HG02798 (cell line): ENCODE measurements at regions not wholly inside any gene's neighbourhood (a gene's known extent, or its start where the extent isn't known, plus 50 kb on each side); places are given as distances from the start of the nearest gene placed in this dataset.

Experiments used
- ATAC-seq: cut with Tn5 transposase; IDR thresholded peaks from one replicate; pipeline ENCODE4 v1.9.1; 2021; ENCODE audit warnings: mild to moderate bottlenecking; ENCODE audit not compliant: unreplicated experiment, poor library complexity

DNA sequence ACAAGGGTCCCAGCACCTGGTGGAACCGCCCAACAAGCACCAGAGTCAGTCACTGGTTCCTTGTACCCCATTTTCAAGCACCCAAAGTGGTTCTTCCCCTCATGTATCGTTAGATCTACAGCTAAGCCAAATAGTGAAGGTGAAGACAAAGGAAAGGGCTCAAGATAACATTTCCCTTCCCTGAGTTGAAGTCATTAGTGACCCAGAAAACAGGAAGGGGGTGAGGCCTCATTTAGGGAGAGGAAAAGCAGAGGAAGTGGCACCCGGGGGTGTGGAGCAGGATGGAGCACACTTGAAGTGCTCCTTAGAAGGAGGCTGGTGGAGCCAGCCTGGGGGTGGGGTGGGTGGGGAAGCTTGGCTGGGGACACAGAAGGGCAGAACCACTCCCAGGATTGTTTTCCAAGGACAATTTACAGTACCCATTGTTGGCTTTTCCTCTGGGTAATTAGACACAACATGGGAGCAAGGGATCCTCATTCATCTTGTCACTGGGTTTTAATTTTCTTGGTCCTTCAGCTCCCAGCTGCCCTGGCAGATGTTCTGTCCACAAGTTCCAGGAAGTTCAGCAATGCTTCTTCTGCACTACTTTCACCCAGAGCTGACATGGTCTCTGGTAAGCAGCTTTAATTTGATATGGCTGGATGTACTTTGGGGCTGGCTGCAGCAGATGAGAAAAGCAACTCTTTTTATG lies 73.3 kb upstream of the CD93 start:
- no peak for ATAC-seq

DNA sequence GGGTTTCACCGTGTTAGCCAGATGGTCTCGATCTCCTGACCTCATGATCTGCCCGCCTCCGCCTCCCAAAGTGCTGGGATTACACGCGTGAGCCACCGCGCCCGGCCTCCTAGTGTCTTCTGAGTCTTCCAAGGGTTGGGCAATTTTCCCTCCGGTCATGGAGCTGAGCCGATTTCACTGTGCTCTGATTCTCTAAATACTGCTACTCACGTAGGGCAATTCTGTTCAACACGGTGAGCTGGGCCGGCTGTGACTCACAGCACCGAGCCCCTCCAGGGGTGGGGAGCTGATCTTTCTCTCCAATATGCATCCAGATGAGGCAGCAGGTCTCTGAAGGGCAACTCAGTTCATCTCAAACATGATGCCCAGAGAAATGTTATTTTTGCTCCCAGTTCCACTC lies 71.6 kb upstream of the CD93 start:
- ATAC-seq: no peak

DNA sequence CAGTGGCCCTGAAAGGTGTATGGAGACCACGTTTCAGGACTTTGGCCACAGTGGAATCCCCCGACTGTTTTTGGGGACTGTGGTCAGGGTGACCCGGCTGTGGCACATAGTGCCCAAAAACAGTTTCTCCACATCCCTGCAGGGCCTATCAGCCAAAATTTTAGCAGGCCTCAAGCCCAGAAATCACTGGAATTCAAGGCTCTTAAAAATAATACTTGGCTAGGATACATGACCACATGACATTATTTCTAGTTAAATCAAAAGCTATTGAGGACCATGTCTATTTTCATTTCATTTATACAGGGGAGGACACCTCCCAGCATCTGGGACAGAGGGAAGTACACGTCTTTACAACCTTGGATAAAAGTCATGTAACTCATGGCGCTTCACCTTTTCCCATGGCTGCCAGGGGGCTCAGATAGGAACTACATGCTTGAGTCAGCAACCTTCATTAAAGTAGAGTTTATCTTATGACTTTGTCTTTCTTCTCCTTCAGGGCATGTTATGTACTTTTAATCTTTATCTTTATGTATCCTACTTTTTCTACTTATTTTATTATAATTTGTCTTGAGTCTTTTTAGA lies 70.8 kb upstream of the CD93 start:
- no peak for ATAC-seq

DNA sequence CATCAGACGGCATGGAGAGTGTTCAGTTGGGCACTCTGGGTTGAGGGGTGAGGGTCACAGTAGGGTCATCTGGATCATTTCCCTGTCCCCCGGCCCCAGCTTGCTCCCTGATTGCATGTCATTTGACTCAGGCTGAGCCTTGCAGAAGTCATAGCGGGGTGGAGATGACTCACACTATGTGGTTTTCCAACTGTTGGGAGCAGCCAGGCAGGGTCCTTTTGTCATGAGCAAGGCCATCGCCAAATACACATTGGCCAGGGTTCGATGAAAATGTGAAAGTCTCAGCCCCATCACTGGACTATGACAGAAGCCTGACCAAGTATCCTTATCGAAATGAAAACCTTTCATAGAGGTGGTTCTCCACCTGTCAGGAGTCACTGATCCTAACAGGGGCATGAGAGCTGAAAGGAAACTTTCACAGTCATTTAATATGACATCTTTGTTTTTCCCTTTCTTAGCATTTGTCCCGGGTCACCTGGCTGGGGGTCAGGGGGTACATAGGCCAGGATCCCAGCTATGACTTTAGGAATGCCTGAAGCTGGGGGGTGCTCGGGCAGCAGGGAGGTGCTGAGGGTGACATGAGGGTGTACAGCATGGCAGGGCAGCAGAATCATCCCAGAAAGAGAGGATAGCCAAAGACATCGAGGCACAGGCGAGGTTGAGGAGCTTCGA lies 70.2 kb upstream of the CD93 start:
- ATAC-seq: no peak

DNA sequence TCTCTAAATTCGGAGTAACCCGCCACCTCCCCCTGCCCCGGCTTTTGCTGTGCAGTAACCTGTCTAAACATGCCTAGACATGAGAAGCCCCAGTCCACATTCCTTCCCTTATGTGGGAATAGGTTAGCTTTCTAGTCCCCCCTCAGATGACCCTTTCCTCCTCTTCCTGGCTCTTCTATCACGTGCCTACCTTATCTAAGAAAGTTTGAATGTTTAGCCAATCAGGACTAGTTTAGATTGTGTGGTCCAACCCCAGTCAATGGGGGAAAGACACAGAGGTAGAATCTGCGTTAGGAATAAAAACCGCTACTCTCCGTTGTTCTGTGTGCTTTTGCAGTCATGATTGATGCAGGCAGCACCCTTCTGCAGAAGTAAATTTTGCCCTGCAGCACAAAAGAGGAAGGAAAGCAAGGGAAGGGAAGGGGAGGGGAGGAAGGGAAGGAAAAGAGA lies 69.0 kb upstream of the CD93 start:
- no peak for ATAC-seq

DNA sequence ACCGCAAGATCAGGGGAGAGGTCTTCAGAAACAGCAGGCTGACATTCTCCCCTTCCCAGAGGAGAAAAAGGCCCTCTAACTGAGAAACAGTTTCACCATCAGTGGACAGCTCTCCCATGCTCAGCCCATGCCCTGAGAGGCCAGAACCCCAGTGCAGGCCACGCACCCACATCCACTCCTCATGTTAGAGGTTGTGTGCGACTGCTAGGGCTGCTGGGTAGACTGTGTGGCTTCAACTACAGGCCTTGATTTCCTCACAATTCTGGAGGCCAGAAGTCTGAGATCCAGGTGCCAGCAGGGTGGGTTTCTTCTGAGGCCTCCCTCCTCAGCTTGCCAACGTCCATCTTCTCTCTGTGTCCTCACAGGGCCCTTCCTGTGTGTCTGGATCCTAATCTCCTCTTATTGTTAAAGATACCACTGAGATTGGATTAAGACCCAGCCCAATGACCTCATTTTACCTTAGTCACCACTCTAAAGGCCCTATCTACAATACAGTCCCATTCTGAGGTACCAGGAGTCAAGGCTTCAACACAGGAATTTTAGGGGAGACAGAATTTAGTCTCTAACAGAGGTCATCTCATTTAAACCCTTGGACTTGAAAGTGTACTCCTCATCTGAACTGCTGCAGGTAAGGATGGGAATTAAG lies 67.7 kb upstream of the CD93 start:
- ATAC-seq: no peak

DNA sequence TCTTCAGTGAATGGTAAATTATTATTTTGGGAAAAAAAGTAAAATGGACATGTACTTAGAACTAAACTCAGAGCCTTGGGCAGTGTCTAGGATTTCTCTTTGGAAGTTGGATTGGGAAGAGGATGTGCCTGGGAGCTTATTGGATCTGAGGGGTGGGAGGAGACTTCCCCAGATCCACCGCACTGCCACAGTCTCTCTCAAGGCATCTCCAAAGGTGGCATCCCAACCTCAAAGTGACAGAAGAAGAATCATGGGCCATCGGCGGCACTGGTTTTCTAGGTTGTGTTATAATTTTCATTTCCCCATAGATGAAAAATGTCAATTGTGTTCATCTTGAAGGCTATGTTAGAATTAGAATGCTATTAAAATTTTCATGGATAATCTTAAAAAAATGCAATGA lies 66.8 kb upstream of the CD93 start:
- no peak for ATAC-seq

DNA sequence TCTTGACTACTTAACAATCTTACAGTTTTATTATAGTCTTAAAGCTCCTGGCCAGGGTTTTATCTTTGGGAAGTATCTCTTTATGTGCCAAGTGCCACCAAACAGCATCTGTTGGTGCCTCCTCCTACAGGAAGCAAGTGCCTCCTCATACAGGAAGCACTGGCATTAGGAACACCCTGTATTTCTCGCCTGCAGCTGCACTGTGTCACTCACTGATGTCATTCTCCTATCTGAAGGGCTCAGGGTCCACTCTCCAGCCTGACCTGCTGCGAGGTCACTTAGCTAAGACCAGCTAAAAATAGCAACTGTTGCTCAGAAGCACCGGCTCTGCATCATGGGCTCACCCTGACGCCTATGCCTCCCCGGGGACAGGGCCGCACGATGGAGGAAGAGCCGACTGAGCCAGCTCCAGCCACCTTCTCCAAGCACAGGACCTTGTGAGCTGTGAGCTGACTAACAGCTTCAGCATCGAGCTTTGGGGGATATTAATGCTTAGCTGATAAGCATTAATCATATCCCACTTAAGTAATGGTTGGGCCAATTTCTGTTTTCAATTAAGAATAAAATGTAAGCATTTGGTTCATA lies 66.3 kb upstream of the CD93 start:
- ATAC-seq: no peak

DNA sequence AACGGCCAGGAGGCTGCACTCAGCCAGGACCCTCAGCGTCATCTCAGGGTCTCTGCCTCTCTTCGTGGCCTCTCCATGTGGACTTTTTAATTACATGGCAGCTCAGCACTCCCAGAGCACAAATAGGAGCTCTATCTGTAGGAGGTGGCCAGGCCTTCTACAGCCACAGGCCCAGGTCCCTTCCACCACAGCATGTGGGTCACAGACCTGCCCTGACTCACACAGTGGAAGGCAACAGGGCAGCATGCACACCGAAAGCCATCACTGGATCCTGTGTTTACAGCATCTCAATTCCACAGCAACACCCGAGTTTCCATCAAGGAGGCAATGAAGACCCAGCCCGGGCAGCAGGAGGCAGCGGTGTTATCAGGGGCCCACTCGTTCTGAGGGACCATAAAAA lies 65.8 kb upstream of the CD93 start:
- no peak for ATAC-seq

DNA sequence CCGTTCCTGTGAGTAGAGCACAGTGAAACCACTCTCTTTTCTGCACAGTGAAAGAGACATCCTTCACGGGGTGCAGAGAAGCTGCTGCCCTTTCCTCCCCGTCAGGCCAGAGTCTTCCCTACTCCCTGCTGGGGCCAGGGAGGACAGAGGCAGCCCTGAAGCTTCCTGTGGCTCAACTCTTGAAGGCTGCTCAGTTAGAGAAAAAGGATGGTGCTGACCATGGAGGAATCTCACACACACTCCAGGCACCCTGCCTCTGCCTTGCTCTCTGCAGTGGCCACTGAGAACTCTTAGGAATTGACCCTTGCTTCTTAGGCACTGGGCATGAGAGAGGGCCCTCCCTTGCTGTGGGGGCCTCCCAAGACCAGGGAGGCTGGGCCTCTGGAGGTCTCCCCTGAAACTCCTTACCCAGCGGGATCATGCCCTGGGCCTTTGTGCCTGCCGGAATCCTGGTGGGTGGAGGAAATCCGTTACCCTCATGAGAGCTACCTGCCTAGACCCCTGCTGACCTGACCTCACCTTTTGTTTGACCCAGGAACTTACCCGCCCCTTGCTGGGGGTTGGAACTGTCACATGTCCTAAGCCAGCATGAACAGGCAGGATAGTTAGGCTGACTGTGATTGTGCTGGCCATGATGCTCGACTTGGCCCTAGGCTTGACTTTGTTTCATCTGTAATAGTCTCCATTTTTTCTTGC lies 65.0 kb upstream of the CD93 start:
- ATAC-seq: no peak

DNA sequence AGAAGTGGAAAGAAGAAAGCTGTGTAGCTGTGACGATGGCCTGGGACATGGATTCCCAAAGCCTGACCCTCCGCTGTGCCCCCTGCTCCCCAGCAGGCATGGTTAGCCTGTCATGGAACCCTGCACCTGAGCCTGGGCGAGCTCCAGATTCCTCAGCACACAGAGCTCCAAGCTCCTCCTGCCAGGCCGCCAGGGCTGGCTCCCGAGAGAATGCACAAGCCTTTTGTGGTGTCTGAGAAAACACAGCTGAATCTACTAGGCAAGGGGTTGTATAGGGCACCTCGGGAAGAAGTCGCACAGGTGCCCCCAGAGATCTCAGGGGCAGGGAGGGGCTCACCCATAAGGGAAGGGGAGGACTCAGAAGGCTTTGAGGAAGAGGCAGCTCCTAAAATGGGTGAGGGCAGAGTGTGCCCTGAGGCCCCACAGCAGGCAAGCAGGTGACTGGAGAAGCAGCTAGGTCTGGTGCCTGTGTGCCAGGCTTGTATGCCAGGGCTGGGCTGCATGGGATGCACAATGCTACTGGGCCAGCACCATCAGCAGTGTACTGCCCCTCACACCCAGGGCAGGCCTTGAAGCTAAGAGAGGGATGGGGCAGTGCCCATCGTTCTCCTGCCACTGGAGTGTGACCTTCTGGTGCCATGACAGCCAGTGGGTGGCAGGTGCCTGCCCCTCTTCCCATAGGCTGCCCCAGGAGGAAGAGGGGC lies 64.3 kb upstream of the CD93 start:
- no peak for ATAC-seq

DNA sequence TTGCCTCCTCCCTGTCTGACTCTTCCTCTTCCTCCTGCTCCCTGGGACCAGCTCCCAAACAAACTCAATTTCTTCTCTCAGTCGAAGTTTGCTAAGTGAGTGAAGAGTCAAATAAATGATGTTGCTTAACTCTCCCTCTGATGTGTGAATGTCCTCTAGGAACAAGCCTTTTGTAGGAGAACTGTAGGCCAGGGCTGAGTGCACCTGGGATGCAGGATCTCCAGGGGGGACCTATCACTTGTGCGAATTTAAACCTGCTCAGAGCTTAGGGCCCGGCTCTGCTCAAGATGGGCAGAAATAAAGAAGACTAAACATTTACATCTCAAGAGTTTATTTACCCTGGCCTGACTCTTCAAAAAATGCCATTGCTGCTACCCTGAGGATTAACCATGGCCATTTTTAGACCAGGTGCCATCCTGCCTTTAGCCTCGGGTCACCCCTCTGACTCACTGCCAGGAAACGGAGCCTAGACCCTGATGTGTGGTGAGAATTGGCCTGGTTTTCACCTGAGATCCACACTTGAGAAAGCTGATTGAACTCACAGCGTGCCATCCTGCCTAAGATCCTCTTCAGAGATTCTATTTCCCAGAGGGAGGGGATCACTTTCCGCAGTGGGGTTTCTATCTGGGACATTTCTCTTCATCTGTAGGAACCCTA lies 63.6 kb upstream of the CD93 start:
- no peak for ATAC-seq

DNA sequence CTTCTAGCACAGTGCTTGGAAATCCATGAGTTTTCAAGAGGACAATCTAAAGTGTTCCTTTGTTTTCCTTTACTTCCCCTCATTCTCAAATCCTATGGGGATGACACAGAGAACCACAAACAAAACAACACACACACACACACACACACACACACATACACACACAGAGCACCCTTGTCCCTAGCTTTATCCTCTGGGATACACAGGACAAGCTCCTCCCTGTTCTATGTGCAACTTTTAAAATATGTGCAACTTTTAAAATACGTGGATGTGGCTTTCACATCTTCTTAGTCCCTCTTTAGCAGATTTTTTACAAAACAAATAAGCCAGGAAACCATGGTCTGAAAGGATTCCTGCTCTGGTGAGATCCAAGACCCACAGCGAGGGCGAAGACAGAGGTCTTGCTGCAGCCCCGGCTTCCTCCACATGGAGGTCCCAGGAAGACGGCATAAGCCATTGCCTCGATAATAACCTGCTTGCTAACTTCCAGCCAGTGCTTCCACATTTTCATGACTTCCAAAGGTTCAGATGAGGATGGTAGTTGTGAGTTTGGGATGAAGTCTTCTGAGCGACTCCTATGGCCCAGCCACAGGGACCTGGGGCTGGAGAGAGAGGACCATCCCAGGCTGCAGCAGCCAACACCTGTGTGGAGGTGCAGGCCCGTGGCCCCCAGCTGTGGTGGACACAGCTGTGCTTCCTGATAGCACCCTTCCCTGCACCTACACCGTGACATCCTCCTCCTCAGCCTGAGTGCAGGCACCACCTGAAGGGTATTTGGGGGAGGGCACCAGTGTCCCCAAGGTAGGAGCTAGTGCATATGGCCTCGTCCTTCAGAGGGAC lies 62.8 kb upstream of the CD93 start:
- no peak for ATAC-seq

DNA sequence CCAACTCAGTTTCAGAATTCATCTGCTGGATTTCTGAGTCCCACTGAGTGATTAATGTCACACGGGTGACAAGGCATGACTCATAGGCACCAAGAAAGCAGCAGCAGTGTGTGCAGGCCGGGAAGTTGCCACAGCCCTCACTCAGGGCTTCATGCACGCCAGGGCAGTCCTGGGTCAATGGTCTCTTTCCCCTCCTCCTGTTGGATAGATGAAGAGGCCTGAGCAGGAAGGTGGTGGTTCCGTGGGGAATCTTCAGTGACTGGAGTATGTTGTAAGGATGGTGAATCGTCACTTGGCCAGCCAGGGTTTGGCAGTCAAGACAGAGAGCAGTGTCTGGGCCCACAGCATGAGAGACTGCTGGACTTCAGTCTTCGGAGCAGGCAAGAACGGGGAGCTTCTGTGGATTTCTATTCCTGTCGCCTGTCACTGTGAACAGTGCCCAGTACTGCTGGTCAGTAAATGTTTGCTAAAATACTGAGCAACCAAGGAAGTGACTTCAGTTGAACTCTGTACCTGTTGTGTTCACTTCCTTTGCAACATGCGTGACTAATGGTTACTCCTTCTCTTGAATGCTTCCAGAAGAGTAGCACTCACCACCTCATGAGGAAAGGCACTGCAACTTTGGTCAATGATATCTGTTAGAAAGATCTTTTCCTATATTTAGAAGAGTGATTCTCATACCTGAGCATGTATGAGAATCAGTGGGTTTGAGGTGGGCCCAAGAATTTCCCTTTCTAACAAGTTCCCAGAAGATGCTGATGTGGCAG lies 62.0 kb upstream of the CD93 start:
- peak; percentile 76 for ATAC-seq

DNA sequence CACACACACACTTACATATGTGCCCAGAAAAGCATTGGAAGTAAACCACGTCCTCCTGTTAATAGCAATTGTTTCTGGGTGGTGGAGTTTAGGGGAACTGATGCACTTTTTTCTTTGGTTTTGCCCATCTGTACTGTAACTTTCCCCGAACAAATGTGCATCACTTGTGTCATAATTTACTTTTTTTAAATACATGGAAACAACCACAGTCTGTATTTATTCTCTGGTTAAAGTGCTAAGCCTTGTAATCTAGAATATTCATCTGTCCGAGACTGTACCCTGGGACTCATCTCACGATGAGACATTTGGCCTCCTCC lies 61.5 kb upstream of the CD93 start:
- ATAC-seq: no peak

DNA sequence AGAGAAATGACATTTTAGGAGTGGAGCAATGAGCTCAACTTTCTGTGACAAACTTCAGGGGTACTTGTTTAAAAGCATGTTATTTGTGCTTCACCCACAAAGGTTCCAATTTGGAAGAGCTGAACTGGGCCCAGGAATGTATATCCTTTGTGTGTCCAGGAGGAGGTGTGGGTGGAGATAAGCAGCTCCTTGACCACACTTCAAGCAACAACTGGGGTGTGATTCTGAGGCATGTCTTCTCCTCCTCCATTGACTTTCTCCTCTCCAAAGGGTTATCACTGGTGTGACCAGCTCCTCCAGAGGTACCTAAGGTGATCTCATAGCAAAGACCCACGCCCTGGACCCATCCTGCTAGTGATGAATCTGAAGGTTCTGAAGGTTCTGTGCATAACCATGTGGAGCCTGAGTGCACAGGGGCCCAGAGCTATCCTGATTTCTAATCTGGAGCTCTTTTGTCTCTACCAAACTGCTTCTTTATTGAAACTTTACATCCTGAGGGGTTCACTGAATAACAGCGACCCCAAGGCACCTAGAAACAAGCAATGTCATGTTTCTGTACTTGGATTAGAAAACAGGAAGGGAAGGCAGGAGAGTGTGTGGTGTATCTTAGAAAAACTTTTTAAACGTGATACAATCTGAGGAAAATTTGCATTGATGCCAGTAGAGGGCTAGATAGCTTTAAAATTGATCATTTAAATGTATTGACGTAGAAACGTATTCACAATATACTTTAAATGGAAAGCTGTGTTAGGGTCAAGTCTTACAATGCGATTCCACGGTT lies 60.9 kb upstream of the CD93 start:
- ATAC-seq: no peak

DNA sequence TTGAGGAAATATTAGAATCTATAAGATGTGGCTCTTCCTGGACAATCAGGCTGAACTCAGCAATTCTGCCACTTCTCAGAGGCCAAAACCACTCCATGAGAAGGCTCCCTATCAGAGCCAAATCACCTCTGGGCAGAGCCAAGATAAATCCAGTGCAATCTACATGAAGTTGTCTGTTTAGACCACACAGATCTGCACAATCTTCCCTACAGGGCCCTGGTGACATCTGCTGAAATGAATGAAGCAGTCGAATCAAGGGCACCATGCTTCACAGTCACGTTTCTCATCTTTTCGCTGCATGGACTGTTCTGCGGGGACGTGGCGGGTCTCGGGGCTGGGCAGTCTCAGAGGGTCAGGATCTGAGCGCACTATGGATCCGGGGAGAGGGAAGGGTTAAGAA lies 60.1 kb upstream of the CD93 start:
- ATAC-seq: no peak
